KG1 (cell line): ENCODE measurements at regions not wholly inside any gene's neighbourhood (a gene's known extent, or its start where the extent isn't known, plus 50 kb on each side); places are given as distances from the start of the nearest gene placed in this dataset.
A peak's percentile ranks its signal among the peaks of the same experiment; 100 is the strongest.
"Not testable (repeated sequence)": the region's sequence is repeated elsewhere in the genome, so short reads cannot be mapped to it uniquely, and the experiment has no call there.

Experiments used
- DNase-seq: peaks from one replicate; lab custom pipeline; 2025; lab: John Stamatoyannopoulos, UW

GRCh38 chr3:158882445-158882844, 80.6 kb downstream of the MFSD1 start:
- no peak for DNase-seq

DNA sequence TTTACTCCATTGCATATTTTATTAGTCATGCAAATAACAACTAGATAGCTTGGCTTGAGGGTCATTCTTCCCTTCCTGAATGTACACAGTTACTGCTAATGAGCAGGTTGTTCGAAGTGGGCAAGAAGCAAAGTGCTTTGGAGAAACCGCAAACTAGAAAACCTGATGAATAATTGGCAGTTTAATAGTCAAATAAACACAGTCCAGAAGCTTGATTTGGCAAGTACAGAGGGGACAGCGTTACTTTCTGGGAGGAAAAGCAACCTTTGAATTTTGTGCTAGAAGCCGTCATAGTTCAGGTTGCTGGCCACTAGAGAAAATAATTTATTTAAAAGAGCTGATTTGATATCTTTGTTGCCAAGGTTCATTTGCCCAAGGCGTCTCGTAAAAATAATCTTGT, 94.9 kb downstream of the MFSD1 start:
- DNase-seq, result no peak

DNA sequence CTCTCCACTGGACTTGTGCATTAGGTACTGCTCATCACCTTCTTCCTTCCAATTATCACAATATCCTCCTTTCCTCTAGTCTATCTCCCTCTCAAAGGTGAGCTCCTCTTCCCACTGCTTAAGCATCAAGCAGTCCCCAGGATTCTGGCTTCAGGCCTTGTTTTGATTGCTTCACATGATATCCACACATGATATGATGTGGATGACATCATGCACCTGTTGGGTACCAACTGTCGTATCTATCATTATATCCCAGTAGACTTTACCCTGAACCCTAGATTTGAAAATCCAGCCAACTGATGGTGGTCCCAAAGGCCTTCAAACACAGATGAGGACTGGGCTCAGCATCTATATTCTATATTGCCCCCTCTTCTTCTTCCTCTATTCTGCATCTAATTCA, 104.9 kb downstream of the MFSD1 start:
- DNase-seq, result no peak

GRCh38 chr3:158908187-158908734, 106.4 kb downstream of the MFSD1 start:
- DNase-seq, result no peak

- DNase-seq, result no peak
Observed at GRCh38 chr3:158909870-158910269, 108.0 kb downstream of the MFSD1 start.

DNA sequence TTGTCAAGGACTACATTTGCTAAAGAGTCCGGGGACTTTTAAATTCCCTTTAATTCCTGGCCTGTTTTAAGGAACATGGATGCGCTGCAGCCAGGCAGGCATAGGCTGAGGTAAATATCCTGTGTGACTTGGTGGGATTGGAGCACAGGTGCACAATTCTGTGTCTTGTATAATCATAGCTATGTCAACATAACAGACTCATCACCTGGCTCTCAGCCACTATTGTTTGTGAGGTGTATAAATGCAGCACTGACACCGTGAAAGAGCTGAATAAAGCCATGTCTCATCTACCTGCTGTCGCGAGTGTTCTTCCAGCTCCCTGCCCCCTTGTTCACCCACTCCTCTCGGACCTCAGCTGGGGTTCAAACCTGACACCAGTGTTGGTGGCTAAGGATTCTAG, 109.7 kb downstream of the MFSD1 start:
- no peak for DNase-seq

DNA sequence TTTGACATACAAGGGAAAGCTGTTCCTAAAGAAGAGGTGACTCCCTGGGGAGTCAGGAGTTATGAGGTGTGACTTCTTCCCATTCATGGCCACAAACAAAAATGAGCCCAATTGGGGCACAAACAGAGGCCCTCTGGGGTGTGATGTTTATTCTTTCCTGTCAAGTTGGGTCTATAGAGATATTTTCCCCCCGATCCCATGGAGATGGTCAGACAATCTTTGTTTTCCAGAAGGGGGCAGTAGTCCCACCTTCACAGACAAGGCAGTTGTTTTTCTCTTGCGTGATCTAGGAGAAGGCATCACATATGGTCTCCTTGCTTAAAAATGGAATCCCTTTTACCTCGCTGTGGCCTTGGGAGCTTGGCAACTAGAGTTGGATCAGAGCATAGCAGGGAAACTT, 110.3 kb downstream of the MFSD1 start:
- no peak for DNase-seq

- no peak for DNase-seq
Observed at GRCh38 chr3:158912621-158913020, 110.8 kb downstream of the MFSD1 start.

GRCh38 chr3:158916111-158916510, 114.3 kb downstream of the MFSD1 start:
- no peak for DNase-seq

- DNase-seq, result peak; percentile 4
Observed at GRCh38 chr3:158918008-158918407, 116.2 kb downstream of the MFSD1 start.

DNA sequence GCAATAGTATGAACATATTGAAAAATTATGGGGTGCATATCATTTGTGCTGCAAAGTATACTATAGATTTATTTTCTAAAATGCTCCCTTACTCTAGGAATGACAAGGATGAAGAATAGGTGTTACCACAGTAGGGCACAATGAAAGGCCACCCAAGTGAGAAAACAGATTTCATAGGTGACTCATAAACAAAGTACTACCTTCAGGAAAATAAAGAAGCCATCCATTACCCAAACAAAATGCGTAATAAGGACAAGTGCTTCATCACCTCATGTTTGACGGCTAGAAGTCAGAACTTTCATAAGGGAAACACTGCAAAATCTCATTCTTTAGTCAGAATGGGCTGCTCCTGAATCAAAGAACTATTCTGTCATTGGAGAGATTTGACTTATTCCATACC, 116.6 kb downstream of the MFSD1 start:
- DNase-seq, result no peak

DNA sequence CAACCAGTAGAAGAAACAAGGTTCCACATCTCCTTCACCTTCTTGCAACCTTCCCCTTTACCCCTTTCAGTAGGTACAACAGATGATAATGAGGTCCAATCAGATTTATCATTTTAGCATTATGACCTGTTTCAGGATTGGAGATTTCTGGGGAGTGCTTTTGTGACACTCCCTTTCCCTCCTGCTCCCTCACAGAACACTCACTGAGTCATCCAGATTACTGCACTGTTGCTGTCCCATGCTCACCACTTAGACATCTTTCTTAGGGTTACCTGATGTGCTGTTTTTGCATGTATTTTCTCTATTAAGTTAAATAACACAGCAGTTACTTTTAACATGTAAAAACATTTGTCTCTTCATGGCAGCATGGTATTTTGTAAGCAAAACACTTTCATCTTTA, 118.5 kb downstream of the MFSD1 start:
- DNase-seq, result no peak

DNA sequence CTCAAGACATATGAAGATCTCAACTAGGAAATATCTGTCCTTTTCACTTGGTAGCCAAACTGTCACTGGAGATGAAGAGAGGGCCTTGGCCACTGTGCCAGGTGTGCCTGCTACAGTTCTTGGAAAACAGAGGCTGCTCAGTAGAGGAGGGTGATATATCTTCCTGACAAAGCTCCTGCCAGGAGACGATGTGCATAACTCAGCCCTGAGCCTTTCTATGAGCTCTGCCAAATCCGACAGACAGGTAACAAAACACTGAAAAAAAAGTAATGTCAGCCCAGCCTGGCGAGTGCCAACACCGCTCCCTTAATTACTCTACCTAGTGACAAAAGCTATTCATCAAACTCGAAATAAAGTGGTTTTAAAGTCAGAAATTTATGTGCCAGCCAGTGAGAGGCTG, 123.2 kb downstream of the MFSD1 start:
- DNase-seq, result no peak

GRCh38 chr3:158925828-158926494, 124.1 kb downstream of the MFSD1 start:
- DNase-seq, result no peak

- DNase-seq, result no peak
Observed at GRCh38 chr3:158935846-158936245, 134.0 kb downstream of the MFSD1 start.

GRCh38 chr3:158936530-158937113, 134.8 kb downstream of the MFSD1 start:
- no peak for DNase-seq

GRCh38 chr3:158950178-158950901, 148.5 kb downstream of the MFSD1 start:
- DNase-seq, result no peak

DNA sequence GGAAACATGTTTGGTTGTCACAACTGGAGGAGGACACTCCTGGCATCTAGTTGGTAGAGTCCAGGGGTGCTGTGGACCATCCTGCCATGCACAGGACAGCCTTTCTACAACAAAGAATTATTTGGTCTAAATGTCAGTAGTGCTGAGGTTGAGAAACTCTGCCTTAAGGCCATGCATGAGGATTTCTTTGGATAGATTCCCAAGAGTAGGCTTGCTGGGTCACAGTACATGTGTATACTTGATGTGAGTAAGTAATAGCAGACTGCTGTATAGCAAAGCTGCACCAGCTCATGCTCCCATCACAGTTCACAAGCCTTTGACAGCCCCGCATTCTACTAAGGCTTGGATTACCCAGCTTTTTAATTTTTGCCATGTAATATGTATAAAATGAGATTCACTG, 151.3 kb downstream of the MFSD1 start:
- DNase-seq, result no peak

GRCh38 chr3:158954420-158954819, 152.6 kb downstream of the MFSD1 start:
- DNase-seq, result no peak

DNA sequence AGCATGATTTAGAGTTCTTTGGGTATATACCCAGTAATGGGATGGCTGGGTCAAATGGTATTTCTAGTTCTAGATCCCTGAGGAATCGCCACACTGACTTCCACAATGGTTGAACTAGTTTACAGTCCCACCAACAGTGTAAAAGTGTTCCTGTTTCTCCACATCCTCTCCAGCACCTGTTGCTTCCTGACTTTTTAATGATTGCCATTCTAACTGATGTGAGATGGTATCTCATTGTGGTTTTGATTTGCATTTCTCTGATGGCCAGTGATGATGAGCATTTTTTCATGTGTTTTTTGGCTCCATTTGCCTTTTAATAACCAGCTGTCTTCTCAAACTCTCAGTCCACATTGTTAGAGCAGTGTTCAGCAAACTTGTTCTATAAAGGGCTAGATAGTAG, 155.9 kb downstream of the MFSD1 start:
- DNase-seq, result not testable (repeated sequence)

- no peak for DNase-seq
Observed at GRCh38 chr3:158958873-158959272, 157.0 kb downstream of the MFSD1 start.

DNA sequence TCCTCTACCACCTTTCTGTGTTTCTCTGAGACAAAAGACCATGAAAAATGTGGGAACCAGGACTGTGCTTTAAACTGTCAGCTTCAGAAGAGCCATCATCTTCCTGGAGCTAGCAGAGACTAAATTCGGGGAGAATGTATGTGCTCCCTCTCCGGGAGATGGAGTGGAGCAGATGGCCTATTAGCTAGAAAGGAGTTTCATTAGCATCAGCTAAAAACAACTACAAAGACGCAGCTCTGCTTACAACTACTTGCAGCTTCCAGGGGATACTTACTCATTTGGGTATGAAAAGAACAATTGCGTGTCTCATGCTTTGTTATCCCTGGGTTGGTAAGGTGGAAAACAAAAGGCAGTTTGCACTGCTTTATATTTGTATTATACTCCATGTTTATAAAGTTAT, 159.6 kb downstream of the MFSD1 start:
- no peak for DNase-seq

- no peak for DNase-seq
Observed at GRCh38 chr3:158961911-158962310, 160.1 kb downstream of the MFSD1 start.
